Vagina (tissue), 2 donors: ENCODE measurements at regions not wholly inside any gene's neighbourhood (a gene's known extent, or its start where the extent isn't known, plus 50 kb on each side); places are given as distances from the start of the nearest gene placed in this dataset.

Source experiments
- POLR2A ChIP-seq, 2 donors: fragments of 450-650 bp; IDR thresholded peaks; one replicate each; pipeline ENCODE4 v1.6.1; 2017; ENCODE audit warnings: antibody characterized with exemption in 2 of 2, mild to moderate bottlenecking in 2 of 2, moderate library complexity in 2 of 2
- TF ChIP-seq, protein P1 (sequence below), 3 experiments: fragments of 450-650 bp in 2 of 3; fragments of 200-600 bp in 1 of 3; sonication (generic) in 1 of 3; IDR thresholded peaks; one replicate each; pipeline ENCODE4 v1.5.1; 2017 to 2019; ENCODE audit warnings: antibody characterized with exemption in 3 of 3, mild to moderate bottlenecking in 2 of 3, moderate library complexity in 2 of 3

DNA sequence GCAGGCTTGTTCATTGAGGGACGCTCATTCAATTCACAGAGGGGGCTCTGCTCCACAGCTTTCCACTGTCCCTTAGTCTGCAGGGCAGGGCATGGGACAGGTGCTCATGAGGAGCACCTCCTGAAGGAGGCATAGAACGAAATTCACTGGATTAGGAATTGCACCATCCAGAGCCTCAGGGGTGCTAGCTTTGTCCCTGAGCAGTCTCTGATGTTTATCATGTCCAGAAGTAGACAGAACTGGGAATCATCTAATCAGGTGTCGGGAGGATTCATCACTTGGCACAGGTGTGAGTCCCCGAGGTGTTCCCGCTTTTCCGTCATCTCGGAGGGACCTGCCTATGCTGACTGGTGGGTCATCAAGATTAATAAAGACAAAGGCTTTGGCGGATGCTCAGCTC lies 321.4 kb downstream of the AJAP1 start:
- TF ChIP-seq, protein P1, sequence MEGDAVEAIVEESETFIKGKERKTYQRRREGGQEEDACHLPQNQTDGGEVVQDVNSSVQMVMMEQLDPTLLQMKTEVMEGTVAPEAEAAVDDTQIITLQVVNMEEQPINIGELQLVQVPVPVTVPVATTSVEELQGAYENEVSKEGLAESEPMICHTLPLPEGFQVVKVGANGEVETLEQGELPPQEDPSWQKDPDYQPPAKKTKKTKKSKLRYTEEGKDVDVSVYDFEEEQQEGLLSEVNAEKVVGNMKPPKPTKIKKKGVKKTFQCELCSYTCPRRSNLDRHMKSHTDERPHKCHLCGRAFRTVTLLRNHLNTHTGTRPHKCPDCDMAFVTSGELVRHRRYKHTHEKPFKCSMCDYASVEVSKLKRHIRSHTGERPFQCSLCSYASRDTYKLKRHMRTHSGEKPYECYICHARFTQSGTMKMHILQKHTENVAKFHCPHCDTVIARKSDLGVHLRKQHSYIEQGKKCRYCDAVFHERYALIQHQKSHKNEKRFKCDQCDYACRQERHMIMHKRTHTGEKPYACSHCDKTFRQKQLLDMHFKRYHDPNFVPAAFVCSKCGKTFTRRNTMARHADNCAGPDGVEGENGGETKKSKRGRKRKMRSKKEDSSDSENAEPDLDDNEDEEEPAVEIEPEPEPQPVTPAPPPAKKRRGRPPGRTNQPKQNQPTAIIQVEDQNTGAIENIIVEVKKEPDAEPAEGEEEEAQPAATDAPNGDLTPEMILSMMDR (IDR thresholded peaks at IDR 0.05), result no peak
- TF ChIP-seq POLR2A (IDR thresholded peaks at IDR 0.05), result no peak
